ENCODE measurements at regions not wholly inside any gene's neighbourhood (a gene's known extent, or its start where the extent isn't known, plus 50 kb on each side); places are given as distances from the start of the nearest gene placed in this dataset.

GRCh38 chr6:79302341-79302740, 67.9 kb upstream of the HMGN3 start:
- DNase-seq (ENCODE audit: low spot score), result no peak

- no peak for DNase-seq (ENCODE audit: low spot score)
Observed at GRCh38 chr6:79301290-79301689, 66.8 kb upstream of the HMGN3 start.

- no peak for DNase-seq (ENCODE audit: low spot score)
Observed at GRCh38 chr6:79296211-79296610, 61.7 kb upstream of the HMGN3 start.

Measured in HuH-7 (cell line).